ENCODE measurements at regions not wholly inside any gene's neighbourhood (a gene's known extent, or its start where the extent isn't known, plus 50 kb on each side); places are given as distances from the start of the nearest gene placed in this dataset.
A peak's percentile ranks its signal among the peaks of the same experiment; 100 is the strongest.
"Not testable (repeated sequence)": the region's sequence is repeated elsewhere in the genome, so short reads cannot be mapped to it uniquely, and the experiment has no call there.

- ATAC-seq, result no peak
These were observed 84.4 kb upstream of the CNEP1R1 start for GRCh38 chr16:49940464-49941224.

DNA sequence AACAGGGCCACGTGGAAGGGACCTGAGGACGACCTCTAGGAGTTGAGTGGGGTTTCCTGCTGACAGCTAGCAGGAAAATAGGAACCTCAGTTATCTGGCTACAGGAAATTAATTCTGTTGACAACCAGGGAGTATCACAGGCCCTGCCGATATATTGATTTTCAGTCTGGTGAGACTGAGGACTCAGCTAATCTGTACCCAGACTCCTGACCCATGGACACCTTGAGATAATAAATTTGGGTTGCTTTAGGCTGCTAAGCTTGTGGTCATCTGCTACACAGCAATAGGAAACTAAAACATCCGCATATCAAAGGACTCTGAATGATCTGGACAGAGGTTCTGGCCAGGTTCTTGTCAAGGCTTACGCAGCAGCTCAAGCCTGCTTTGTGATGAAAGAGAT is 80.8 kb upstream of the CNEP1R1 start:
- no peak for ATAC-seq

- ATAC-seq, result peak; percentile 87
These were observed 76.9 kb upstream of the CNEP1R1 start for GRCh38 chr16:49947907-49948678.

DNA sequence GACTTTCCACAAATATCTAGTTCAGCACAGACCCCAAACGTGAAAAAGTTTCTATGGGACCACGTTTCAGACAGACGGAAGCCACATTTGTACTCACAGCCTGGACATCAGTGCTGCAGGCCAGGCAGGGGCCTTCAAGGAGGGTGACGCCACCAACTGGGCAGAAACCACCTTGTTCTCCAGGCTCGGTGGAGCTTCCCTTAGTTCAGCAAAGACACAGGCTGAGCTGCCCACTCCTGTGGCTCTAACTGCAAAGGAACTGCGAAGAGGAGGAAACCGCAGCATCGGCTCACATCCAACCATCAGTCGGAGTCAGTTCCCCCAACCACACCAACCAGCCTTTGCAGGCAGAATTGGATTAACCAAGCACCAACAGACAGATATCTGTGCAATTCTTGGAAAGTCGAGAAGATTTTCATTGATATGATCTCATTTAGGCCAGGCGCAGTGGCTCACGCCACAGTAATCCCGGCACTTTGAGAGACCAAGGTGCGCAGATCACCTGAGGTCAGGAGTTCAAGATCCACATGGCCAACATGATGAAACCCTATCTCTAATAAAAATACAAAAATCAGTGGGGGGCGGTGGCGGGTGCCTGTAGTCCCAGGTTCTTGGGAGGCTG is 73.3 kb upstream of the CNEP1R1 start:
- no peak for ATAC-seq

- no peak for ATAC-seq
These were observed 72.6 kb upstream of the CNEP1R1 start for GRCh38 chr16:49952386-49952785.

DNA sequence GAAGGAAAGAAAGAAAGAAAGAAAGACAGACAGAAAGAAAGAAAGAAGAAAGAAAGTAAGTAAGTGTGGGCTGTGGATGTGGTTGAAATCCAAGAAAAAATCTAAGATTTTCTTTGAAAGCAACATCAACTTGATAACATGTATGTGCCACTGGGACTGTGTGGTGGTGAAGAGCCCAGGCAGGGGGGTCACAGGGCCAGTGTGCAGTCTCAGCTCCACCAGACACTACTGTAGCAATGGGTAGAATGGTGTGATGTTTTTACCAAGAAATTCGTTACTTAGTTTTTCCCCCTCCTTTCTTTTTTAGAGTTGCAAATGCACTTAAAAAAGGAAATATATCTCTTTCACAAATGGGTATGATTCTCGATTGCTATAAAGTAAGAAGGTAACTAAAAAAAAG is 71.9 kb upstream of the CNEP1R1 start:
- ATAC-seq, result no peak

DNA sequence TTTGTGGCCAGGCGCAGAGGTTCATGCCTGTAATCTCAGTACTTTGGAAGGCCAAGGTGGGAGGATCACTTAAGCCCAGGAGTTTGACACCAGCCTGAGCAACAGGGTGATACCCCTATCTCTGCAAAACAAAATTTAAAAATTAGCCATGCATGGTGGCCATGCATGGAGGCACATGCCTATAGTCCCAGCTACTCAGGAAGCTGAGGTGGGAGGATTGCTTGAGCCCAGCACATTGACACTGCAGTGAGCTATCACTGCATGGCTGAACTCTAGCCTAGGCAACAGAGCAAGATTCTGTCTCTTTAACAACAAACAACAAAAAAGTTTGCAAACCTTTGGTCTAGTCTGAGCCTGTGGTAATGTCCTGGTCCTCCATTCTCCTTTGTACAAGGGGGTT is 69.2 kb upstream of the CNEP1R1 start:
- ATAC-seq, result no peak

DNA sequence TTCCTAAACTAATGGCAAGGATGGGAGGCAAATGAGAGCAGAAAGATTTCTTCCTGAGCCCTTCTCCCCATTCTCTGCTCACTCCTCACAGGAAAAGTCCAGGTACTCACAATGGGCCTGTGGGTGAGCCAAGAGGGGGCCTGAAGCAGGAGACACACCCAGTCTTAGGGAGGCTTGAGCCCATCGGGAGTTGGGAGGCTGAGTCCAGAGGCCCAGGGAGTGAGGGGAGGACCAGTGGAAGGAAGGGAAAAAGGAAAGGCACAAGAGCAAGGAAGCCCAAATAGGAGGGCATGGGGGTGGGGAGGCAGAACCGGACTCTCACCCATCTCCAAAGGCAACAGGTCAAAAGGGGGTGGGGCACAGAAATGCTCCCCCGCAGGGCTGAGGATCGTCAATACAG is 68.1 kb upstream of the CNEP1R1 start:
- ATAC-seq, result no peak

GRCh38 chr16:49958448-49958847 is 66.6 kb upstream of the CNEP1R1 start:
- no peak for ATAC-seq

DNA sequence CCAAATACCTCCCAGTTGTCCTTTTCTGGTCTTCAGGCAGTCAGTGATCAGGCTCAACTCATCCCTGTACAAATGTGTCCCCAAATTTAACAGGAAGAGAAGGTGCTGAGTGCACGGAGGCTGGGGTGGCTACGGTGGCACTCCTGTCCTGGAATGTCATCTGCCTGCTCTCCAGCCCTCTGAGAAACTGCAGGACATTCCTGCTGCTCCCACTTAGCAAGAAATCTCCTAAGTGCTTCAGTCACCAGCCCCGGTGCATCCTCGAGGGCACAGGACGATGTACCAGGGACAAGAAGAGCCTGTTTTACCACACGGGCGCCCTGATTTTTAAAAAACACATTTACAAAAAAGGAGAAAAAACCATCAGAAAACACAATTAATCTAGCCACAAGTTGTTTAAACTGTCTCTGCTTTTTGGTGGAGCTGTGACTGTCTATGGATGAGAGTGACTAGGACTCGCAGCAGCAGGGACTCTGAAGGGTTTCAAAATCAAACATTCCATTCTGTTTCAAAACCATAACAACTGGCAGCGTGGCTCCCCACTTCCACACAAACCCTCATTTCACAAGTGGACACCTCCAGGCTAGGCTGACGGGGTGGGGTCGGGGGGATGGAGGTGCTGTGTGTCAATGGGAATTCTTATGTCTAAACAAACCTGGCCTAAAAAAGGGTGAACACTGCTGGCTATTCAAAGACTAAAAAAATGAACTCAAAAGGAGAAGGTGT is 65.3 kb upstream of the CNEP1R1 start:
- no peak for ATAC-seq

- peak; percentile 18 for ATAC-seq
These were observed 63.9 kb upstream of the CNEP1R1 start for GRCh38 chr16:49961089-49961488.

- not testable (repeated sequence) for ATAC-seq
These were observed 62.5 kb upstream of the CNEP1R1 start for GRCh38 chr16:49962566-49962965.

DNA sequence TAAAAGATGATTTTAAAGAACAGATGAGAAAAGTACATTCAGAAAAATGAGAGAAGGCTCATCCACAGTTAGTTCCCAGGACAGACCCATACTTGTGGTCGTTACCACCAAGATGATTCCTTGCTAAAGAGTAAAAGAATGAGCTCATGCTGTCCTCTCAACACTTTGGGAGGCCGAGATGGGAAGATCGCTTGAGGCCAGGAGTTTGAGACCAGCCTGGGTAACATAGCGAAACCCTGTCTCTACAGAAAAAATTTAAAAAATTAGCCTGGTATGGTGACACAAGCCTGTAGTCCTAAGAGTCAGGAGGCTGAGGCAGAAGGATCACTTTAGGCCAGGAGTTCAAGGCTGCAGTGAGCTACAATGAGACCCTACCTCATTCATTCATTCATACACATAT is 60.7 kb upstream of the CNEP1R1 start:
- ATAC-seq, result no peak

- ATAC-seq, result no peak
These were observed 60.1 kb upstream of the CNEP1R1 start for GRCh38 chr16:49964973-49965372.

- no peak for ATAC-seq
These were observed 57.9 kb upstream of the CNEP1R1 start for GRCh38 chr16:49967012-49967559.

DNA sequence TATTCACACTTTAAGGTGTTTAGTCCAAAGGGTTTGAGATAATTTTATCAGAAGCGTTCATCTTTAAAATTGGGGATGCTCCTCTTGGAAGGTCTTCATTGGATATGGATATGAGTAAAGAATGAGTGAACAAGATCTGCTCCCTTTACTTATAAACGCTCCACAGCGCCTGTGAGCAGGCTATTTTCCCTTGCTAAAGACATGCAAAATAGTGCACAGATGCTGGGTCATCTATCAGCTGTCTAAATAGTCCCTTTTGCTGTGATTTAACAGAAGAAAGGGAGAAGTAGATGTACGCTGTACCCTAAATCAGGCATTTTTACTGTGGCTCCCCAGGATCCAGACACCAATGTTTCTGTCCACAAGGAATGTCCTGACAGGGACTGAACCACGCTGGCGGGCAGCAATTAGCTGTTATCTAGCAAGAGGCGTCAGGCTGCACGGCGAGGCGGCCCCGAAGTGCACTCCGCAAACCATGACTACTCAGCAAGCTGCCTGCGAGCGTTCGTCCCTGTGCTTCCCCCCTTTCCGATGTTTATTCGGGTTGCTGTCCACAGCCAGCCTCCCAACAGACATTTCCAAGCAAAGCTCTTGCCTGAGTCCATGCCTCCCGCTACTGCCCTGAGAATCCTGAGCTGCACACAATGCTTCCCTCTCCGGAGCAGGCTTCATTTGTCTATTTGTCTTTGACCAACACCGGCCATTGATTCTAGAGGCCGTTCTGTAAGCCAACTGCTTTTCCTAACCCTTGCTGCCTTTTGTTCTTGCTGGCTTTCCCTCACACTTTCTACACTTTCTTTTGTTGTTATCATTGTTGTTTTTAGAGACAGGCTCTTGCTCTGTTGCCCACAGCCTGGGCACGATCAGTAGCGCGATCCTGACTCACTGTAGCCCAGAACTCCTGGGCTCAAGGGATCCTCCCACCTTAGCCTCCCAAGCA is 55.7 kb upstream of the CNEP1R1 start:
- ATAC-seq, result no peak

- ATAC-seq, result no peak
These were observed 54.1 kb upstream of the CNEP1R1 start for GRCh38 chr16:49970797-49971431.

- ATAC-seq, result no peak
These were observed 52.7 kb upstream of the CNEP1R1 start for GRCh38 chr16:49972280-49972679.

DNA sequence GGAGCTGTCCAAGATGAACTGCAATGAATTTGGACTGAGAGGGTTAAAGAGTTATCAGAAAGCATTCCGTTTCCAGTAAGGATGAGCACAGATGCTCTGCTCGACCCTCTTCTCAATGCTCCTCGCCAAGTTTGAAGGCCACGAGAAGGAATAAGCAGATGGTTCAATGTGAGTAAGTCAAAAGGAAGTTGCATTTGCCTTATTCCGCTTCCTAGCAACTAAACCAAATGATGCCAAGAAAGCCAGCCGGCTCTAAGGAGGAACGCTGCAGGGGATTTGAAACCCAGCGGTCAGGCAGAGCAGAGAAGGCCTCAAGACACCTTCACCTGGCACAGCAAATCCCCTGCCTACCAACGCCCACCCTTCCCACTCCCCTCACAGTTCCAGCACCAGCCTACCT is 52.1 kb upstream of the CNEP1R1 start:
- no peak for ATAC-seq
